A549 (cell line): ENCODE measurements at regions not wholly inside any gene's neighbourhood (a gene's known extent, or its start where the extent isn't known, plus 50 kb on each side); places are given as distances from the start of the nearest gene placed in this dataset.
A peak's percentile ranks its signal among the peaks of the same experiment; 100 is the strongest.

Source experiments
- ATAC-seq, 2 experiments: fragments of 200-7000 bp in 1 of 2; fragments of >200 bp in 1 of 2; cut with Nextera tagmentation in 1 of 2; cut with Tn5 transposase in 1 of 2; 3 replicates each; pipeline versions ENCODE4 v1.8.0 to v1.9.1; 2018 to 2020; ENCODE audit warnings: mild to moderate bottlenecking in 1 of 2, moderate library complexity in 1 of 2
- CTCF ChIA-PET: fragments of 300-600 bp; sonication (Branson Sonifier 250); formaldehyde crosslinking; extraction: SDS; loops from one replicate; lab custom pipeline; 2021; ENCODE audit warnings: antibody characterized with exemption, inconsistent platforms; lab: Yijun Ruan, JAX
- POLR2A ChIA-PET: fragments of 350-600 bp; formaldehyde crosslinking; extraction: SDS; loops from one replicate; lab custom pipeline; 2021; ENCODE audit warnings: antibody characterized with exemption, inconsistent platforms; lab: Yijun Ruan, JAX
- DNase-seq, 2 experiments: peaks; one replicate each; pipeline versions ENCODE4 v3.0.0 to v3.0.0-alpha.2; 2011 to 2016; ENCODE audit warnings: low read depth in 1 of 2, low spot score in 1 of 2
- FAIRE-seq: peaks from 2 replicates; lab custom pipeline; 2011; peaks lifted over from hg19 to GRCh38; lab: Jason Lieb, UNC
- H3K27ac ChIP-seq, 2 experiments: fragments of >200 bp; sonication (Bioruptor Twin); formaldehyde crosslinking; 3 replicates each; pipeline ENCODE4 v1.5.1; 2016 to 2017
- H3K4me1 ChIP-seq: fragments of >200 bp; sonication (Bioruptor Twin); formaldehyde crosslinking; 3 replicates; pipeline ENCODE4 v1.6.1; 2016
- H3K4me2 ChIP-seq: fragments of >200 bp; sonication (Bioruptor Twin); formaldehyde crosslinking; 3 replicates; pipeline ENCODE4 v1.6.1; 2016
- H3K4me3 ChIP-seq: fragments of >200 bp; sonication (Bioruptor Twin); formaldehyde crosslinking; 3 replicates; pipeline ENCODE4 v1.5.1; 2016
- H3K9me3 ChIP-seq: fragments of >200 bp; sonication (Bioruptor Twin); formaldehyde crosslinking; 3 replicates; pipeline ENCODE4 v1.6.1; 2016
- BCL3 ChIP-seq: fragments of >200 bp; sonication (Bioruptor Twin); formaldehyde crosslinking; IDR thresholded peaks from 3 replicates; pipeline ENCODE4 v1.6.1; 2016
- CHD4 ChIP-seq: fragments of 200-600 bp; sonication (generic); IDR thresholded peaks from 2 replicates; pipeline ENCODE4 v1.6.1; 2016; ENCODE audit warnings: antibody characterized with exemption, mild to moderate bottlenecking, borderline replicate concordance
- EHF ChIP-seq: fragments of 250-450 bp; sonication (Bioruptor Pico); IDR thresholded peaks from 2 replicates; pipeline ENCODE4 v1.5.0; 2020; ENCODE audit warnings: mild to moderate bottlenecking
- EP300 ChIP-seq, 2 experiments: fragments of >200 bp; sonication (Bioruptor Twin); formaldehyde crosslinking; IDR thresholded peaks; 2 replicates in 1 of 2; 3 replicates in 1 of 2; pipeline ENCODE4 v1.6.1; 2016 to 2017
- ESRRA ChIP-seq: fragments of 150-350 bp; IDR thresholded peaks from 2 replicates; pipeline ENCODE4 v1.6.1; 2014; ENCODE audit warnings: mild to moderate bottlenecking, low read length, borderline replicate concordance
- FOSL2 ChIP-seq, 2 experiments: fragments of 450-650 bp in 1 of 2; fragments of >200 bp in 1 of 2; sonication (Bioruptor Twin) in 1 of 2; formaldehyde crosslinking; IDR thresholded peaks; 2 replicates each; pipeline versions ENCODE4 v1.5.0 to v1.6.1; 2016 to 2020; ENCODE audit warnings: mild to moderate bottlenecking in 1 of 2, moderate library complexity in 1 of 2
- HOXB13 ChIP-seq: fragments of 250-450 bp; sonication (Bioruptor Pico); IDR thresholded peaks from 2 replicates; pipeline ENCODE4 v1.5.0; 2020; ENCODE audit warnings: low read depth, mild to moderate bottlenecking, moderate library complexity
- KDM5A ChIP-seq: fragments of 200-600 bp; sonication (generic); IDR thresholded peaks from 2 replicates; pipeline ENCODE4 v1.6.1; 2016; ENCODE audit warnings: antibody characterized with exemption, mild to moderate bottlenecking
- MAFK ChIP-seq: fragments of 450-650 bp; IDR thresholded peaks from 2 replicates; pipeline ENCODE4 v1.6.1; 2014; ENCODE audit not compliant: partially characterized antibody
- MYC ChIP-seq: IDR thresholded peaks from 2 replicates; pipeline ENCODE4 v1.6.1; 2012; ENCODE audit warnings: mild to moderate bottlenecking, inconsistent platforms, low read length, improper control_type of control experiment, borderline replicate concordance
- REST ChIP-seq: fragments of 200-600 bp; sonication (generic); IDR thresholded peaks from 2 replicates; pipeline ENCODE4 v1.6.1; 2016; ENCODE audit warnings: antibody characterized with exemption, mild to moderate bottlenecking, moderate library complexity
- WGBS: methylation state at CpG from one replicate; pipeline ENCODE4 v1.1.6; 2017; ENCODE audit errors: missing lambda C conversion rate; 5-methylcytosine and 5-hydroxymethylcytosine counted together
- TF ChIP-seq, protein P1 (sequence below): fragments of 250-450 bp; sonication (Bioruptor Pico); IDR thresholded peaks from 2 replicates; pipeline ENCODE4 v1.5.0; 2021; ENCODE audit warnings: mild to moderate bottlenecking, moderate library complexity, borderline replicate concordance
- TF ChIP-seq, protein P2 (sequence below): fragments of 250-450 bp; sonication (Bioruptor Pico); IDR thresholded peaks from 2 replicates; pipeline ENCODE4 v1.5.0; 2020; ENCODE audit warnings: low read depth, mild to moderate bottlenecking, moderate library complexity
- TF ChIP-seq, protein P3 (sequence below): IDR thresholded peaks from 2 replicates; pipeline ENCODE4 v1.6.1; 2012
- TF ChIP-seq, protein P4 (sequence below): IDR thresholded peaks from 2 replicates; pipeline ENCODE4 v1.6.1; 2012; ENCODE audit warnings: low read depth, borderline replicate concordance

- FAIRE-seq, result no peak
- no peaks in the 10 kb centered on the region for H3K4me1 ChIP-seq
- H3K4me2 ChIP-seq, result no peak overlapping the region
- ChIA-PET POLR2A (no interaction called here), CTCF (no interaction called here)
- WGBS, result 47% methylated on average over 13 of the region's 14 CpGs
- ATAC-seq, result no peak
- TF ChIP-seq, protein P1, sequence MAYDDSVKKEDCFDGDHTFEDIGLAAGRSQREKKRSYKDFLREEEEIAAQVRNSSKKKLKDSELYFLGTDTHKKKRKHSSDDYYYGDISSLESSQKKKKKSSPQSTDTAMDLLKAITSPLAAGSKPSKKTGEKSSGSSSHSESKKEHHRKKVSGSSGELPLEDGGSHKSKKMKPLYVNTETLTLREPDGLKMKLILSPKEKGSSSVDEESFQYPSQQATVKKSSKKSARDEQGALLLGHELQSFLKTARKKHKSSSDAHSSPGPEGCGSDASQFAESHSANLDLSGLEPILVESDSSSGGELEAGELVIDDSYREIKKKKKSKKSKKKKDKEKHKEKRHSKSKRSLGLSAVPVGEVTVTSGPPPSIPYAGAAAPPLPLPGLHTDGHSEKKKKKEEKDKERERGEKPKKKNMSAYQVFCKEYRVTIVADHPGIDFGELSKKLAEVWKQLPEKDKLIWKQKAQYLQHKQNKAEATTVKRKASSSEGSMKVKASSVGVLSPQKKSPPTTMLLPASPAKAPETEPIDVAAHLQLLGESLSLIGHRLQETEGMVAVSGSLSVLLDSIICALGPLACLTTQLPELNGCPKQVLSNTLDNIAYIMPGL (CRISPR knock-in tag), result no peak
- no peak for TF ChIP-seq ESRRA
- TF ChIP-seq HOXB13 (CRISPR knock-in tag), result no peak
- no peak for TF ChIP-seq EHF (CRISPR knock-in tag)
- TF ChIP-seq MAFK, result no peak
- TF ChIP-seq KDM5A, result no peak
- H3K4me3 ChIP-seq, result no peak overlapping the region
- H3K27ac ChIP-seq, result no peak overlapping the region
- no peaks in the 10 kb centered on the region for H3K9me3 ChIP-seq
- DNase-seq, result no peak
Measured at GRCh38 chr4:179076865-179077264, 1634.6 kb upstream of the AGA start.

- no peak overlapping the region for H3K4me2 ChIP-seq
- H3K4me3 ChIP-seq, result no peak overlapping the region
- ChIA-PET POLR2A (interaction anchor here (0.5 kb wide), 1 partner anchor 1300 kb away, joined by 5 read pairs; no protein-coding TSS in a partner anchor), CTCF (no interaction called here)
- ATAC-seq, result no peak
- no peaks in the 10 kb centered on the region for H3K4me1 ChIP-seq
- H3K27ac ChIP-seq, result no peak overlapping the region
- peak in 1 of 2 experiments; percentile 3 for DNase-seq
- TF ChIP-seq MYC (no peak), ESRRA (no peak), CHD4 (no peak), BCL3 (no peak), REST (peak; percentile 70), FOSL2 (IDR thresholded peaks at IDR 0.05) (no peak), FOSL2 (CRISPR knock-in tag; IDR thresholded peaks at IDR 0.05) (no peak)
- TF ChIP-seq, protein P2, sequence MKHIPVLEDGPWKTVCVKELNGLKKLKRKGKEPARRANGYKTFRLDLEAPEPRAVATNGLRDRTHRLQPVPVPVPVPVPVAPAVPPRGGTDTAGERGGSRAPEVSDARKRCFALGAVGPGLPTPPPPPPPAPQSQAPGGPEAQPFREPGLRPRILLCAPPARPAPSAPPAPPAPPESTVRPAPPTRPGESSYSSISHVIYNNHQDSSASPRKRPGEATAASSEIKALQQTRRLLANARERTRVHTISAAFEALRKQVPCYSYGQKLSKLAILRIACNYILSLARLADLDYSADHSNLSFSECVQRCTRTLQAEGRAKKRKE, result no peak
- TF ChIP-seq, protein P3, sequence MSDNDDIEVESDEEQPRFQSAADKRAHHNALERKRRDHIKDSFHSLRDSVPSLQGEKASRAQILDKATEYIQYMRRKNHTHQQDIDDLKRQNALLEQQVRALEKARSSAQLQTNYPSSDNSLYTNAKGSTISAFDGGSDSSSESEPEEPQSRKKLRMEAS, result no peak
- no peak for FAIRE-seq
- no peaks in the 10 kb centered on the region for H3K9me3 ChIP-seq
- WGBS, result 0% methylated on average over 4 of the region's 4 CpGs
Measured at GRCh38 chr4:179095585-179096221, 1653.5 kb upstream of the AGA start.

DNA sequence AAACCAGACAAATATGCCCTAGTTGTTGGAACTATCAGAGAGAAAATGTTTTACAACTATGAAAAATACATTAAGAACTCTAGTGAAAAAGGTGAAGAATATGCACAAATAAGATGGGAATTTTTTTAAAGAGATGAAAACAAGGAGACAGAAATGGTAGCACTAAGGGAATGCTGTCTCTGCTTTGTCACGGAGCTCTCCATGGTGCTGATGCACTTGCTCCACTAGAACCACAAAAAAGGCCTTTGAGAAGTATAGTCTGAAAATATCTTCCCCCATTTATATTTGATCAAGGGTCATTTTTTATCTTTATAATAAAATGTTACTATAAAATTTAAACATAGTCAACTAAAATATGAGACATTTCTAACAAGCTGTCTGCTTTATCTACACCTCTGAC is 1655.5 kb upstream of the AGA start:
- Histone ChIP-seq H3K4me3 (no peak overlapping the region), H3K4me2 (no peak overlapping the region), H3K9me3 (no peaks in the 10 kb centered on the region), H3K4me1 (no peaks in the 10 kb centered on the region), H3K27ac (no peak overlapping the region)
- ChIA-PET CTCF (no interaction called here), POLR2A (no interaction called here)
- FAIRE-seq (no peak), DNase-seq (no peak), ATAC-seq (no peak)
- TF ChIP-seq, protein P4, sequence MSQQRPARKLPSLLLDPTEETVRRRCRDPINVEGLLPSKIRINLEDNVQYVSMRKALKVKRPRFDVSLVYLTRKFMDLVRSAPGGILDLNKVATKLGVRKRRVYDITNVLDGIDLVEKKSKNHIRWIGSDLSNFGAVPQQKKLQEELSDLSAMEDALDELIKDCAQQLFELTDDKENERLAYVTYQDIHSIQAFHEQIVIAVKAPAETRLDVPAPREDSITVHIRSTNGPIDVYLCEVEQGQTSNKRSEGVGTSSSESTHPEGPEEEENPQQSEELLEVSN, result no peak
- TF ChIP-seq REST (peak; percentile 64), EP300 (IDR thresholded peaks at IDR 0.05) (no peak)
- WGBS, result 0% methylated on average over 1 of the region's 1 CpG
